Glomerular visceral epithelial cell (primary cell): ENCODE measurements at regions not wholly inside any gene's neighbourhood (a gene's known extent, or its start where the extent isn't known, plus 50 kb on each side); places are given as distances from the start of the nearest gene placed in this dataset.

Experiments used
- DNase-seq: peaks from one replicate; pipeline ENCODE4 v3.0.0-alpha.2; 2016; ENCODE audit errors: extremely low spot score

DNA sequence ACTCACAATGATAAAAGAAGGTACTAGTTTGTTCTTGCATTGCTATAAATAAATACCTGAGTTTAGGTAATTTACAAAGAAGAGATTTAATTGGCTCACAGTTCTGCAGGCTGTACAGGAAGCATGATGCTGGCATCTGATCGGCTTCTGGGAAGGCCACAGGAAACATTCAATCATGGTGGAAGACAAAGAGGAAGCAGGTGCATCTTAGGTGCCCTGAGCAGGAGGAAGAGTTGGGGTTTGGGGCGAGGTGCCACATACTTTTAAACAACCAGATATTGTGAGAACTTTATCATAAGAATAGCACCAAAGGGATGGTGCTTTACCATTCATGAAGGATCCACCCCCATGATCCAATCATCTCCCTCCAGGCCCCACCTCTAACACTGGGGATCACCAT, 752.6 kb upstream of the FLRT2 start:
- DNase-seq: no peak

- DNase-seq: no peak
Observed at GRCh38 chr14:84782902-84783301, 747.0 kb upstream of the FLRT2 start.

DNA sequence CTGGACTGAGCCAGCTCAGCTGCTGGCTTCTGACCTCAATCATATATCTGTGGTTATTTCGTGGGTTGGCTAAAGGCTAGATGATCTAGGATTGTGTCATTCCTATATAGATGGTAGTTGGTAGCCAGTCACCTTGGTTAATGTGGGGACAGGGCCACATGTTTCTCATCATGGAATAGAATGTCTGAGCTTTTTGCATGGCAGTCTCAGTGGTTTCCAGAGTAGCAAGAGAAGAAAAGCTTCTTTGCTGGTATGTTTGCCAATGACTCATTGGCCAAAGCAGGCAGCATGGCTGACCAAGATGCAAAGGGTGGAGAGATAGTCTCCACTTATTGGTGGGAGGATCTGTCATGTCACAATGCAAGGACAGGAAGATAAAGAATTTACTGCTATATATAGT, 746.4 kb upstream of the FLRT2 start:
- DNase-seq: peak; percentile 7

DNA sequence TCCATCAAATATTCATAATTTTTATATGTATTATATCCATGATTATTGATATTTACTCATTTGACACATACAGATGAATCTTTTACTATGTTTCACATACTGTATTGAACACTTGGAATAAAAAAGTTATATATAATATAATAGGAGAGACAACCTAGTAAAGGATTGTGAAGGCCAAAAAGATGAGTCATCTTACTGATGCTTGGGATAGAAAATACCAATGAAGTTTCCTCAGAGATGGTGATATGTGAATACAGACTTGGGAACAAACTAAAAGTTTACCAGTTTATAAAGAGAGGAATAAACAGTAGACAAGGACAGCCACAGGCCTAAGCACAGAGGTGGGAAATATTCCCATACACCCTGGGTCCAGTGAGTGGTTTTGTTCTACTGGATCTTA, 743.9 kb upstream of the FLRT2 start:
- no peak for DNase-seq

DNA sequence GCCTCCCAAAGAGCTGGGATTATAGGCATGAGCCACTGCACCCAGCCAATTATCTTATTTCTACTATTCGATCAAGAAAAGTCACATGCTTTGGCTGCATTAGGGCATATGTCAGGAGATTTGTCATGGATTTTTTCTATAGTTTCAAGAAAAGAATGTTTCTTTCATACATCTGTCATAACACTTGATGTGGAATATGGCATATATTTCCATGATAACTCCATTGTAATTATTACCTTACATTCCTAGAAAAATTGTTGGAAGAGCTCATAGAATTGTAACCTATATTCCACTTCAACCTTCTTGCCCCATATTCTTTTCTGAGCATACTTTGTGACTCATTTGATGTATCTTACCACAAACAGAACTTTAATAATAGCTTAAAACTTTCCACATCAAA, 740.9 kb upstream of the FLRT2 start:
- no peak for DNase-seq

DNA sequence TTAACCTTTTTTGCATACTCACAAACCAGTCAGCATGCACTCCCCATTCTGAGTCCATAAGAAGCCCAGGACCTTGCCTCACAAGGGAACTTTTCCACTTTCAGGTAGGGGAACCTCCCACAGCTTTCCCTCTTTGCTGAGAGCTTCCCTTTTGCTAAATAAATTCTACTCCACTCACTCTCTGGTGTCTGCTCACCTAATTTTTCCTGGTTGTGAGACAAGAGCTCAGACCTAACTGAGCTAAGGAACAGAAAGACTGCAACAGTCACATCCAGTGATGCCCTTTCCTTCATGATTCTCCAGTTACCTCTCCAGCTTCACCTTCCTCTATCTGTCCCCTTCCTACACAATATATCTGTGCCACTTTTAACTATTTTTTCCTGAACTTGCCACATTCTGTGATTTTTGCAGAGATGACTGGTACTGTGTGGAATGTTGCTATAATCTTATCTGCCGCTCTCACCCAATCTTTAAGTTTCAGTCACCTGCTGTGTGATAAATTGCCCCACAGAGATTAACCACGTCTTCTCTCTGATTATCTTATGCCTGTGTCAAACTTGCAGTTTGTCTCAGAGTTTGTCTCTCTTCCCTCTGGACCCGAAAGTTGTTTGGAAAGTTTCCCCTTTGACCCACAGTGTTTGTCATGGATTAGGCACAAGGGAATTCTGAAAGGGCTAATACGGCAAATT, 737.1 kb upstream of the FLRT2 start:
- DNase-seq: no peak

- peak; percentile 15 for DNase-seq
Observed at GRCh38 chr14:84797326-84797725, 732.6 kb upstream of the FLRT2 start.

GRCh38 chr14:84804468-84804867, 725.5 kb upstream of the FLRT2 start:
- DNase-seq: no peak

- DNase-seq: no peak
Observed at GRCh38 chr14:84804895-84805294, 725.0 kb upstream of the FLRT2 start.

DNA sequence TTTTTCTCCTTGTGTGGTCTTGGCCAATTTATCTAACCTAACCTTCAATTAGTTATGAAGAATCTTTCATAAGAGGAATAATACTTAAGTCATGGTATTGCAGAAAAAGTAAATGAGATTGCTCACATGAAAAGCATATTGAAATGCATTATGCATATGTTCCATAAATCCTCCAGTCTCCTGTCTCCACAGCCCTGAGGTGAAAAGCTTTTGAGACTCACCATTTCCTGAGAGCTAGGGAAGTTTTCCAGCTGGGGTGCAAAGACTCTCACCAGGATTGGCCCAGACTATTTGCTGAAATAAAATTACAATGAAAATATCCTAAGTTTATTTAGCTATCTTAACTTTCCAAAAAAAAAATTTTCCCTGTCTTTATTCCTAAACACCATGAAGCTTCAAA, 723.8 kb upstream of the FLRT2 start:
- no peak for DNase-seq

- peak; percentile 42 for DNase-seq
Observed at GRCh38 chr14:84806622-84807021, 723.3 kb upstream of the FLRT2 start.

DNA sequence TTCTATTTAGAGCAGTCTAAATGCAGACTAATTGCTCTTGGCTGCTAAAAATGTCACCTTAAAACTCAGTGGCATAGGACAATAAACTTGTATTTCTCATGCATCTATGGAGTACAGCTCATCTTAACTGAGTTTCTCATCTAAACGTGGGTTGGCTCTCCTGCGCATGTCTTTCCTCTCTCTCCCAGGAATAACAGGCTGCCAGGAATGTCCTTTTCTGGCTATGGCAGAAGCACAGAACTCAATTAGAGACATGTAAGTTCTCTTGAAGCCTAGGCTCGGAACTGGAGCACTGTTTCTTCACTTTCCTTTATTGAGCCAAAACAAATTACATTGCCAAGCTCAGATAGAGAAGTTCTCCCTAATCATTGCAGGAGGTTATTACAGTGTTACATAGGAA, 722.3 kb upstream of the FLRT2 start:
- no peak for DNase-seq

DNA sequence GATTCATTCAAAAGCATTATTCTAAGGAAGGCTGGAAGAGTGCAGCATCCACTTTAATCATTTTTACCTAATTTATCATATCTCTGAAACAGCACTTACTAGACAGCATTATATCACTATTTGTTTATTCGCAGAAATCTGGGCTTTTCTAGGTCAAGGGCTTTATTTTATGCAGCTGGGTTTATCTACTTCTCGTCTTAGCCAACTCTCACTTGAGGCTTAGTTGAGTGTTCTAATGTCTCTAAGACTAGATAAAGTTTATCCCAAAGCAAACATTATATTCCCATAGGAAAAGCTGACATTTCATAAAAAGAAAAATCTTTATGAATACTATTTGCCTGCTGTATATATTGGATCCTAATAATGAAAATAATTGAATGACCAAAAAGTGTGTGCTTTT, 720.8 kb upstream of the FLRT2 start:
- DNase-seq: no peak

GRCh38 chr14:84814391-84814790, 715.6 kb upstream of the FLRT2 start:
- no peak for DNase-seq

DNA sequence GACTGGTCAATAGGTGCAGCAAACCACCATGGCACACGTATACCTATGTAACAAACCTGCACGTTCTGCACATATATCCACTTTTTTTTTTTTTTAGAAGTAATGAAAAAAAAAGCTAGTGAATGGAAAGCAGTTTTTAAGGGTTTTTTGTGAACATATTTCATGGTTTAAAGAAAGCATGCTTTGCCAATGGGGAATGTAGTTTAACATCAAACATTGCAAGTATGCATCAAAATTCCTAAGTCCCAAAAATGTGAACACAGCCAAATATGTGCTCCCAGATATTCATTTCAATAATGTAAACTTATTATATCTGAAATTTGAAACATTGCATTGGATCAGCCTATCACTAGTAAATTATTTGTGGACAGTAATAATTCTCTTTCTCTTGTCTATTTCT, 710.4 kb upstream of the FLRT2 start:
- DNase-seq: no peak

DNA sequence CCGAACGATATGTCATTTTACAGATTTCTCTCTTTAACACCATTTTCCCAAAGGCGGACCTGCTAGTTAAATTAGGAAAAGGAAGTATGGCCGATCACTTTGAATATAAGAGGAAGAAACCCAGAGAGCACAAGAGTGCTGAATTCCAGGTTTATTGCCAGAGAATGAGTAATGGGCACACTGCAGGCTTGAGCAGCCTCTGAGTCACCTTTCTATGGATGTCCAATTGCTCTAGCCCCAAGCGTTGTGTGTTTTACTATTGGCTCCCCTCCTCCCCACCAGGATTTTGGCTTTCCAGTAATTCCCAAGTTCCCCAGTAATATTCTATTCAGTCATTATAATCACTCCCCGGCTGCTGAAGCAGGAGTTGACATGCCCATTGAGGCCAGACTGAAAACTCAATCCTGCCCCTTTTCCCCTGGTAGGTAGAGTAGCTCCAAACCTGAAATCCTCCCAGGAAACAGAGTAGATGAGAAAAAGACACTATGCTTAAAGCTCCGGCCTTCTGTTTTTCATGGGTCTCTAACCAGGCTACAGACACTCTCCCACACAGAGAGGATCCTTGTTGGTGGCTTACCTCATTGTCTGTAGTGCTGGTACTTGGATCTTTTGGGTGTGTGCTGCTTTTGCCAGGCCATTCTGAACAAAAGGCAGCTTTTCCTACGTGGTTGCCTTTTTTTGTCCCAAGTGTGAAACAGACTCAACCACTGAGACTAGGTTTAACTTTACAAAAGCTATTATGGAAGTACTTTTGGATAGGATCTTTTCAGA, 704.3 kb upstream of the FLRT2 start:
- peak; percentile 20 for DNase-seq

GRCh38 chr14:84826294-84826693, 703.6 kb upstream of the FLRT2 start:
- no peak for DNase-seq

- no peak for DNase-seq
Observed at GRCh38 chr14:84850595-84850994, 679.3 kb upstream of the FLRT2 start.

- DNase-seq: no peak
Observed at GRCh38 chr14:84856751-84857534, 673.0 kb upstream of the FLRT2 start.

GRCh38 chr14:84857571-84857970, 672.4 kb upstream of the FLRT2 start:
- peak; percentile 3 for DNase-seq

GRCh38 chr14:84859116-84859515, 670.8 kb upstream of the FLRT2 start:
- DNase-seq: no peak

GRCh38 chr14:84864548-84865271, 665.2 kb upstream of the FLRT2 start:
- no peak for DNase-seq
